ENCODE measurements at regions not wholly inside any gene's neighbourhood (a gene's known extent, or its start where the extent isn't known, plus 50 kb on each side); places are given as distances from the start of the nearest gene placed in this dataset.
A peak's percentile ranks its signal among the peaks of the same experiment; 100 is the strongest.

DNA sequence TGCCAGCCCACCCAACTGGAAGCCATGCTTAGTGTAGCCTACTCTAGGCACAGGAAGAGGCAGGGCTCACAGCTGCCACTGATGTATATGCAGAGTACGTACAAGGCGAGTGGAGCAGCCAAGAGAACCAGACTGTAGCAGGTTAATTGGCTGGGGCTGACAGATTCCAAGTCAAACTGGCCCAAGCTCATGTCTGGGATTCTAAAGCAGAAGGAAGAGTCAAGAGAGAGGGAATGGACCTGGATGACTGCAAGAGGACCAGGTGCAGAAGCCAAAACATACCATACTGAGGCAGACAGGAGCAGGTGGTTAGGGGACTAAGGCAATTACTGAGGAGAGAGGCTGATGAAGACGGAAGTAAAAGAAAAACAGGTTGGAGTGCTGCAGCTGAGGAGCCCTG lies 51.3 kb upstream of the LRRN2 start:
- DNase-seq, result no peak

DNA sequence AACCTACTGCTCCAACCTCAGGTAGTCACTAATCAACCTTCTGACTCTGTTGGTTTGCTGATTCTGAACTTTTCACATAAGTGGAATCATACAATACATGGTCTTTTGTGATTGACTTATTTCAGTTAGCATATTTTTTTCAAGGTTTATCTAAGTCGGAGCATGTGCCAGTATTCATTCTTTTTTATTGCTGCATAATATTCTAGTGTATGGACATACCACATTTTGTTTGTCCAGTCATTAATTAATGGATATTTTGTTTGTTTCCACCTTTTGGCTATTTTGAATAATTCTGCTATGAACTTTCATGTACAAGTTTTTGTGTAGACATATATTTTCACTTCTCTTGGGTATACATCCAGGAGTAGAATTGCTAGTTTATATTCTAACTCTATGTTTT lies 53.0 kb upstream of the LRRN2 start:
- no peak for DNase-seq

DNA sequence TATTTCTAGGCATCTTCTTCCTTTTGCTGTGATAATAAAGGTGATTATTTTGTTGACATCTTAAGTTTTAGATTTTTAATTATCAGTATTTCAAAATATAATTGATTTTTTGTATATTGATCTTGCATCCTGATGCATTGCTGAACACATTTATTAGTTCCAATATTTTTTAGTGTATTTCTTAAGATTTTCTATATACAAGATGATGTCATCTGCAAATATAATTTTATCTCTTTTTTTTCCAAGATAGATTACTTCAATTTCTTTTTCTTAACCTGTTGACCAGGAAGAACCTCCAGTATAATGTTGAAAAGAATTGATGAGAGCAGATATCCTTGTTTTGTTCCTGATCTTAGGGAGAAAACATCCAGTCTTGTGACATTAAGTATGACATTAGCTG lies 54.8 kb upstream of the LRRN2 start:
- no peak for DNase-seq

DNA sequence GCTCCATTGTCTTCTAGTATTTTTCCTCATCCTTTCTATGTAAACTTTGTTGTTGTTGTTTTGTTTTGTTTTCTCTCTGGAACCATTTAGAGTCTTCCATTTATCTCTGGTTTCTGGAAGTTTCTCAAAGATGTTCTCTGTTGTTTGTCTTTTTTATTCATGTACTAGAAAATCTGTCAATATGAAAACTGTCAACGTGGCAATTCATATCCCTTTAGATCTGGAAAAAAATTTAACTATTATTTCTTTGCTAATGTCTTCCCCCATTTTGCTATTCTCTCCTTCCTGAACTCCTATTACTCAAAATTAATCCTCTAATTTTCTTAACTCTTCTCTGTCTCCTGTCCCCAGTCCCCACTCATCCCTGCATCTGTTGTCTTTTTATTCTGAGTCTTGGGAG lies 55.9 kb upstream of the LRRN2 start:
- DNase-seq, result no peak

DNA sequence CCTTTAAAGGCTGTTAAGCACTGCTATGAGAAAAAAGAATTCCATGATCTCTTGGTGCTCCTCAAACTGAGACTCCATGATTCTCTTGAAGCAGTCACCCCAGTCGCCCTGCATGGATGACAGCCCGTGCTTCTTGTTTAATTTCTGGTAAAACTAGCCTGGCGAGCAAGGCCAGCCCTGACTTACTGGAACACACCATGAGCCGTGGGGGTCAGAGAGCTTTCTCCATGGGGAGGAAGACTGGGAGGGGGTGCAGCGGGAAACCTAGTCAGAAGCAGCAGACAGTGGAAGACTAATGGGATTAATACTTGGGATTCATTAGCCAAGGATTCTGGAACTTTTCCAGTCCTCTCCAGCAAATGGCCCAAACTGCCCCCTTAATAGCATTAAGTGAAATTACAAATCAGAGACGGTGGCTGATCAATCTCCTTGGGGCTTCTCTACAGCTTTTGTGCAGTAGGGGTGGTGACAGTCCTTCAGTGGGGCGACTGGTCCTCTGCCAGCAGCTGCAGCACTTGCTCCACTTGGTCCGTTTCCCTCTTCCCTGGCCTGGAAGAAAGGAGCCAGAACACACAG lies 57.2 kb upstream of the LRRN2 start:
- DNase-seq, result no peak

DNA sequence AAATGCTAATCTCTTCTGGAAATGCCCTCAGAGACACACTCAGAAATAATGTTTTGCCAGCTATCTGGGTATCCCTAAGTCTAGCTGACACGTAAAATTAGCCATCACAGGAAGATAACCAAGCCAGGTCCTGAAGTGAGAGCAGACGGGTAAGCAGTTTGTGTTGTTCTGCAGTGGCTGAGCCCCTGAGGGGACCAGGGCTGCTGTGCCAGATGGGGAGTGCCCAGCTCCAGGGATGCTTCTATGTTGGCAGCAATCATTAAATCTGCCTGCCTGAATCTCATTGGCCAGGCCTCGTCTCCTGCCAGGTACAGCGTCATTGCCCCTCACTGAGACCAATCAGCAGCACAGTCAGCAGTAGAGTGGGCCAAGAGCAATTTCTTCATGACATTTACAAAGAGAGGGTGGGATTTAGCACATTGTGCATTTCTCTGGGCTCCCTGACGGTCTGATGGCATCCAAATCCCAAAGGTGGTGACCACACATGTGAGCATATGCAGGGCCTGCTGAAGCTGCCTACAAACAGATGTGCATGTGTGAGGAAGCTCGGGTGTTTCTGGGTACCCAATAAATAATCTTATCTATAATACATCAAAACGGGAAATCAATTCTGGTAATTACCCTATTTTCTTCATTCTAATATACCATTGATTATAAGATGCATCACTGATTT lies 58.7 kb upstream of the LRRN2 start:
- peak; percentile 29 for DNase-seq

DNA sequence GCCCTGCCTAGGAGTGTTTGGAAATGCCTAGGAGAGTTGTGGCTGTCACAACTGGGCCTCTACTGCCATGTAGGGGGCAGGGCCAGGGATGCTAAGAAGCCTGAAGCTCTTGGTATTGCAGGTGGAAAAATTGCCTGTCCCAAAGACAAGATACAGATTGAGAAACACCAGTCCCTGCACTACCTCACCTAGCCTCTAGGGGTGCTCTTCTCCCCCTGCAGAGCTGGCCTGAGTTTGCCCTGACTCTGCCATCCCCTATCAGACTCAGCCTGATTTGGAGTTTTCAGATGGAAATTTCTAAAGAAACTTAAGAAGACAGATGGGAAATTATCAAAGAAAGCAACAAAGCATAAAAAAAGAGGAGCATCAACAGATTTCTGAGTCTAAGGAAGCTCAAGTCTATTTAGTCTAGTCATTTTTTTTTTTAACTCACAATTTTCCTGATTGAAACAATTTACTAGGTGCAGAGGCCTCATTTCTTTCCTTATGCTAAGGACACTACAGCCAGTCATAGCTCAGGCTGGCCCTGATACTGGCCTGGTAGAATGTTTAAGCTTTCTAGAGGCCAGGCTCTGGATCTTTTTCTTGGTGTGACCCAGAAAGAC lies 61.4 kb upstream of the LRRN2 start:
- no peak for DNase-seq

DNA sequence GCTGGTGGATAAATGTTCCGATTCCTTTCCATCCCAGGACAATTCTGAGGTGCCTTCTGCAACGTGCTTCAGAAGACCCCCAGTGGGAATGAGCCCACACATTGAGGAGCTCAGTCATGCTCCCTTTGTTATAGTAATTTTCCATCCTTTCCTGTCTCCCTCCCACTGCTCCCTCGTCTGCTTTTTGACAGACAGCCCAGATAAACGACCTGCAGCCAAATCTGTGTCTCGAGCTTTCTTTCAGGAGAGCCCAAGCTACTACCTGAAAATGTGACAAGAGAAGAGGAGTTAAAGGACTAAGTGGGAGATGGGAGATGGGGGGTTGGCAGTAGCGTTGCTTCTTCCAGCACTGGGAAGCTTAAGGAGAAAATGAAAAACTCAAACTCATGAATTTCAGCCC lies 65.9 kb upstream of the LRRN2 start:
- DNase-seq, result no peak

DNA sequence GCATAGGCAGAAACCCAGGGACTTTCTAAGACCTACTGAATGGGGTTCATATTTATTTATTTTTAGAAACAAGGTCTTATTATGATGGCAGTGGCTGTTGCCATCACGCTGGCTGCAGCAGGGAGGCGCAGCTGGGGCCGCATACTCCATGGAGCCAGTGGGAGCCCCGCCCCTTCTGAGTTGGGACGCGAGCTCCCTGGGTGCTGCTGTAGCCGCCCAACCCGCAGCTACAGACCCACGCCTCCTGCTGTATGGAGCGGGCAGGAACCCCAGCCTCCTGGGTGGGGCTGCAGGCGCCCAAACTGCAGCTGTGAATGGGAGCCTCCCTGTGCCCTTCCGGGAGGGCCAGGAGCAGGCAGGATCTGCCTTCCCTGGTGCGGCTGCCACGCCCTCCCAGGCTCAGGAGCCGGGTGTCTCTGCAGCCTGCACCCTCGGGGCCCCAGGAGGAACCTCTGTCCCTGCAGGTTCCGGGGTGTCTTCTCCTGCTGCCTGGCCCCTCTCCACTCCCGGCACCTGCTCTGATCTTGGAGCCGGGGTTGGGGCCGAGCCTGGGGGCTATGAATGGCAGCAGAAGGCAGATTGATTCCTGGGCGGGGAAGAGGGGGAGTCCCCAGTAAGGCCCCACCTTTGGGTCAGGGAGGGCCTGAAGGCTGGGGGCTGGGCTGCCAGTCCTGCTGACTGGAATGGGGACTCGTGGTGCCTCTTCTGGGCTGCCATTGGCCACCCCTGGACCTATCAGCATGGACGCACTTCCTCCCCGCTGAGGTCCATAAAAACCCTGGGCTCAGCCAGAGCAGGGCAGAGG lies 66.5 kb upstream of the LRRN2 start:
- no peak for DNase-seq

DNA sequence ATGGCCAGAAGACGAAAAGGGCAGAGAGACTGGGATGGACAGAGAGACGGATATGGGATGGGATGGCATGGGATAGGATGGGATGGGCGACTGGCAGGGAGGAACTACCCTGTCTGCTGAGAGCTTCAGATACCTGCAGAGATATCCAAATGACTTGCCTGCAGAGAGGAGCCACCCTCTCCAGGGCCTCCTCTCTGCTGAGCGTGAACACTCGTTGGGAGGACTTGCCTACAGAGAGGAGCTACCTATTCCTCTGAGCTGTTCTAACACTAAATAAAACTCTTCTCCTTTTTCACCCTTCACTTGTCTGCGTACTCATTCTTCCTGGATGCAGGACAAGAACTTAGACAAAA lies 67.1 kb upstream of the LRRN2 start:
- DNase-seq, result no peak

DNA sequence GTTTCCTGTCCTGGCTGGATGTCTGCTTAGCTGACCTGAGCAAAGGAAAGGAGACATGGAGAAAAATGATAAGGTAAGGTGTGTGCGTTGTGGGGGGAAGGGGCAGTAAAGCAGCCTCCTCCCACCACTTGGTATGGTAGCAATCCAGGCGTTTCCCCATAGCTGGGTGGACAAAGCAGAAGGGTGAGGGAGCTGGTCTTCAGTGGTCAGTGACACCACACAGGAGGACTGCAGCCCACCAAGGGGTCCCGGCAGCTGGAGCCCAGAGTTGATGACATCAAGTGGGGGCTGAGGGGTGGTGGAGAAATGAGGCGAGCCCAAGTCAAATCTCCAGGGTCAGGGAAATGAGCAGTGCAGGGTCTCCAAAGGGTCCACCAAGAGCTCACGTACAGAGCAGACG lies 69.3 kb upstream of the LRRN2 start:
- DNase-seq, result no peak

DNA sequence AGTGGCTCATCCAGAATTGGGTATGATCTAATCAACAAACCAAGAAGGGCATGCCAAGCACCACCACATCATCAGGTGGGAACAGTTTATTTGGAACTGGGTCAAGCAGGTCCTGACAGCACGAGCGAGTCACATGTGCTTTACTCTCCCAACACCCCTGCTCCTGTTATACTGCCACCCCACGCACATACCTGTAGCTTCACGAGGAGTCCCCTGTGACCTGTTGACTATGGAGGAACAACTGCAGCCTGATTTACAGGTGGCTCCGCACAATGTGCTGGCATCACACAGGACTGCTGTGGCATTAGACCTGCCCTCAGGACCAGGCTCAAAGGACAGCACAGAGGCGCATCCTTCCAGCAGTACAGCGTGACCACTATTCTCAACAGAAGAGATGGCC lies 70.8 kb upstream of the LRRN2 start:
- DNase-seq, result no peak

DNA sequence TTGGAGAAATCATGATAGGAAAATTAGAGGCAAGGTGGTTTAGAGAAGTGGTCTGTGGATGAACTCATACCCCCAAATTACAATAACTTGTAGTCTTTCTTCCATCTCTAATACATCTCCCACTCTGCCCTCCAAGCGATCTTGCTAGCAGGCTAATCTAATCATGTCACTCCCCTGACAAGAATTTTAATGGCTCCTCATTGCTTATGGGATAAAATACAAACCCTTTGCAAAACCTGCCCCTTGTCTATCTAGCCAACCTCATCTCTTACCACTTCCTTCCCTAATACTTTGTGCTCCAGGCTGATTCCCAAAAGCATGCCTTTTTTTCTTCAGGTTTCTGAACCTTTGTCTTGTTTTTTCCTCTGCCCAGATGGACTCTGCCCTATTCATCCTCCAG lies 71.3 kb upstream of the LRRN2 start:
- no peak for DNase-seq

DNA sequence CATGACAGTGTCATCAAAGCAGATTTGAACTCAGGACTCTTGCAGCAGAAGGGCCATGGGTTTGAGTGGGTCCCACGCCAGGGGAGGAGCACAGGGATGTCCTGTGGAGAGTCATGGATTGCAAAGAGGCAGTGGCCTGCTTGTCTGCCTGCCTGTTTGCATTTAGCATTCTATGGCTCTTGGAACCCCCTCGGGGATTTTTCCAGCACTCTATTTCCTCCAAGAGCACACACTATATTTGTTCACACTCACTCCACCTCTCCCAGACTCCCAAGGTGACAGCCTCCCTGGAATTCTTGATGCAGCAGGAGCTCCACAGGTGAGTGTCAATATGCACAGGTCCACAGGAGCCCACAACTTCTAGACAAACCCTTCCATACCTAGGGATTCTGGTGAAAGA lies 73.1 kb upstream of the LRRN2 start:
- no peak for DNase-seq

DNA sequence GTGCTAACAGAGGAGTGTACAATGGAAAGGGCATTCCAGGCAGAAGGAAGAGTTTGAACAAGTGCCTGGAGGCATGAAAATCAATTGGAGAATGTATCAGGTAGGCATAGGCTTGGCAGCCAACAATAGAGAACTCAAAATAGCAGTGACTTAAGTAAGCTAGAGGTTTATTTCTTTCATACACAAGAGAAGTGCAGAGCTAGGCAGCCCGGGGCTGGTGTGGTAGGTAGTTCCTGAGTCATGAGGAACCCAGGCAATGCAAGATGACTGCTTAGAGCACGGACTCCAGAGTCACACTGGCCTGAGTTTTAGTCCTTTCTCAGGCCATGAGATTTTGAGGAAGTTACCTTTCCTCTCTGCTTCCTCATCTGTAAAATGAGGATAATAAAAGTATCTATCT lies 74.8 kb upstream of the LRRN2 start:
- DNase-seq, result no peak

DNA sequence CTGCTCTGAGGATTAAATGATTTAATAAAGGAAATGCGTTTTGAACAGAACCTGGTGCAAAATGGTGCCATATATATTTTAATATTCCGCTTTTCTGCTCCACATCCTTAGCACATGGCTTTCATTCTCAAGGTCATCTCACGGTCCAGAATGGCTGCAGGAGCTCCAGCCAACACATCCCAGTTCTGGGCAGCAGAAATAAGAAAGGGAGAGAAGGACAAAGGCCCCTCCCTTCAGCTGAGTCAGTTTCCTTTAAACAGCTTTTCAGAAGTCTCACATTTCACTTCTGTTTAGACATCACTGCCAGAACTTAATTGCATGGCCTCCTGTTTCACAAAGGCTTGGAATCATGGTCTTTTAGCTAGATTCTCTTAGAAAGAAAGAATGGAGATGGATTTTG lies 75.2 kb upstream of the LRRN2 start:
- no peak for DNase-seq

DNA sequence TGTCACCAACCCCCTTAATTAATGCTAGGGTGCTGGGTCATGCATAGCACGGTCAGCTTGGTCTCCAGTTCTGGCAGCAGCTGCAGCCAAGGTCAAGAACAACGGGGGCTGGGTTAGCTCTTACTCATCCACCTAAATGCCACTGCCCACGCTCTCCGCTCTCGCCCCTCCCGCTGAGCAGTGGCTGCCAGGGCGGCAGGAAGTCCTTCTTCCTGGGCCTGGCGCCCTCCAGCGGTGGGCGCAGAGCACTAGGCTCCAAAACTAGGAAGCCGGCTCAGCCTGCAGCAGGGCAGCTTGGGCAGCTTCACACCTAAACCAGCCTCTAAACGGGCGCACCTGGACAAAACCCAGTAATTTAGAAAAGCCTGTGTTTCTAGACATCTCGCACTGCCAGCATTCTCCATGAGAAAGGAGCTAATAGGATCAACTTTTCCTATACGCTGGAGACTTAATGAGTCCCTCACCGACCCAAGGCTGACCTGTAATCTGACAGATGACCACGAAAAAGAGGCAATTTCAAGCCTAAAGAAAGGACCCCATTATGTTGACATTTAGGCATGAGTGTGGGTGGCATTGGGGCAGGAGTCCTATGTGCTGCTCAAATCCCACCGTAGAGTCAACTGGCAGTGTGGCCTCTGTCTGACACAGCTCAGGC lies 78.4 kb upstream of the LRRN2 start:
- DNase-seq, result no peak

DNA sequence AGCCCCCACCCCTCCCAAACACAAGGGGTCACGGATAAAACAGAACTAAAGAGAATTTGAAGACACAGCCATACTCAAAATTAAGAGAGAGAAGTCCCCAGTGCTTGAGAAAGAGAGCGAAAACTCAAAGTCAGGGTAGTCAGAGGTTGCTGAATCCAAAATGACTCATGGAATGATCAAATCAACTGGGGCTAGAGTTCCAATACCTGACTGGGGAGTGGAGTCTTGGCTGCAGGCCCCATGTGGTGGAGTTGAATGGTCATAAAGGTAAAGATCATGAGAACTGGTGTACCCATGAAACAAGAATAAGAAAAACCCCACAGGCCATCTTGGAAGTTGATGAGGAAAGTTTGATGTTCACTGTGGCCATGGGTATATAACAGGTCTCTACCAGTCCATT lies 84.5 kb upstream of the LRRN2 start:
- no peak for DNase-seq

DNA sequence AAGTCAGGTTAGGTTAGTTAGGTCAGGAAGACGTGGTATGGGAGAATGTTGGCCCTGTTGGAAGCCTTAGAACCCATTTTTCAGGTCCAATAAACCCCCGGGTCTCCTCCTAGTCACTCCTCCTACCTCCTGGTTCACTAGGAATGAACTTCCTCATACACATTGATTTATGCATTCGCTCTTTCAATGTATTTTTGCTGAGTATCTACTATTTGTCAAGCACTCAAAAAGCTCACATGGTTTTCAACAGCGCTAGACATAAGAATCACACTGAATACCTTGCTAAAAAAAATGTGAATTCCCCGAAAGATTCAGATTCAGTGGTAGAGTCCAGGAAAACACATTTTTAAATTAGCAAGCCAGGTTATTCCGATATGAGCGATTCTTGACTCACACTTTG lies 85.8 kb upstream of the LRRN2 start:
- no peak for DNase-seq

DNA sequence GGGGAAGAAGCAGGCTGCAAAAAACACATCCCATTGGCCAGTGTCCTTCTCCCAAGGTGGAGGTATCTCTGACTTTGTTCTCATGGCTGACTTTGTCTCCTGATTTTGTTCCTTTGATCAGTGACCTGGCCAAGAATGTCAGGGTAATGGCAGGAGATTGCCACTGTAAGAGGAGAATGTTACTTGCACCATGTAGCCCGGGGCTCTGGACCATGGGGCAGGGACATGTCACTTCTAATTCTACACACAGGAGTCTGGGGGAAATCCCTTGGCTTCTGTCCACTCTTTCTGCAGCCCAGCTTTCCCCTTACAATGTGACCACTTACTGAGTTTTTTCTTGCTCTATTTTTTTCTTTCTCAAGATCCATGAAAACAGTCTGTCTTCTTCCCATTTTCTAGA lies 87.7 kb upstream of the LRRN2 start:
- no peak for DNase-seq

DNA sequence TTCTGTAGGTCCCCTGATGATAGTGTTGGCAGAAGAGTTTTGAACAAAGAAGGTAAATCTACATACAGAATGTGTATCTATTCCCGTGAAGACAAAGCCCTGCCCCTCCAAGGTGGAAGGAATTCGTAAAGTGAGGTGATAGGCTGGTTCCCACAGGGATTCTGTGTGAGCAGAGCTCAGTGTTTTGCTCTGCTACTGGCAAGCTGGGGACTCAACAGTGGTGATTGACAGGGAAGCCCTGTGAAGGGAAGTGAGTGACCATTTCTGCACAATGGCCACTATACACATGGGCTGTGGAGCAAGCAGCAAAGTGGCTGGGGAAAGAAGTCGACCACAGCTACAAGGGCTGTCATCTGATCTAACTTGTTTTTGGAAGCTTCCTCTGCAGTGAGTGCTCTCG lies 90.0 kb upstream of the LRRN2 start:
- no peak for DNase-seq

DNA sequence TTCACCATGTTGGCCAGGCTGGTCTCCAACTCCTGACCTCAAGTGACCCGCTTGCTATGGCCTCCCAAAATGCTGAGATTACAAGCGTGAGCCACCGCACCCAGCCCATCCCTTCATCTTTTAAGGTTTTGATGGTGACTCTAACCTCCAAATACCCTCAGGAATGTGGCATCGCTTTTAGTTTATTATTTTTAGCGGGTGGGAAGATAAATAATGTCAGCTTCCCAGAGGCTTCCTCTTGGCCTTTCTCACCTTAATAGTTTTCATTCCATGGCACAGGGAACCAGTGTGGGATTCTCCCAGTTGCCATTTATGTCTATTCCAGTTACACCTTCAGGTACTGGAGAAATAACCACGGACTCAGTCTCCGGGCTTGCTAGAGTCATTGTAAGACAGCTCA lies 92.1 kb upstream of the LRRN2 start:
- DNase-seq, result no peak

DNA sequence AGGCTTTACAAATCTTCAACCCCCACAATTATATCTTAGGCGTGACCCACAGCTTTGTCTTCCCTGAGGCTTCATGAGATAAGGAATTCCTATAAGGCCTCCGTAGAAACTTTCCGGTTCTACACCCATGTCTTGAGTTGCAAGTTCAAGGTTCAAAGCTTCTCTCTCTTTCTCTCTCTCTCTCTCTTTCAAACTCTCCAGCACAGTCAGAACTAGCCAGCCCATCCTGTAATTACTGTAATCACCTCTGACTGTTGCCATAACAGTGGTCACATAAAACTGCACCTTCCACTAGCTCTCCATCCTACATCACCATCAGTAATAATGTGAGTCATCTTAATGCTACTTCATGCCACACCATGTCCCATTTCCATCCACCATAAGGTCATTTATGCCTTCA lies 90.0 kb upstream of the NFASC start:
- DNase-seq, result no peak
